HG02678 (cell line): ENCODE measurements at regions not wholly inside any gene's neighbourhood (a gene's known extent, or its start where the extent isn't known, plus 50 kb on each side); places are given as distances from the start of the nearest gene placed in this dataset.

Source experiments
- ATAC-seq: cut with Tn5 transposase; IDR thresholded peaks from one replicate; pipeline ENCODE4 v1.9.1; 2021; ENCODE audit warnings: mild to moderate bottlenecking, moderate library complexity; ENCODE audit not compliant: unreplicated experiment

GRCh38 chr20:16944745-16945144 lies 196.6 kb downstream of the OTOR start:
- ATAC-seq, result no peak

GRCh38 chr20:16945619-16946018 lies 197.5 kb downstream of the OTOR start:
- ATAC-seq, result no peak

DNA sequence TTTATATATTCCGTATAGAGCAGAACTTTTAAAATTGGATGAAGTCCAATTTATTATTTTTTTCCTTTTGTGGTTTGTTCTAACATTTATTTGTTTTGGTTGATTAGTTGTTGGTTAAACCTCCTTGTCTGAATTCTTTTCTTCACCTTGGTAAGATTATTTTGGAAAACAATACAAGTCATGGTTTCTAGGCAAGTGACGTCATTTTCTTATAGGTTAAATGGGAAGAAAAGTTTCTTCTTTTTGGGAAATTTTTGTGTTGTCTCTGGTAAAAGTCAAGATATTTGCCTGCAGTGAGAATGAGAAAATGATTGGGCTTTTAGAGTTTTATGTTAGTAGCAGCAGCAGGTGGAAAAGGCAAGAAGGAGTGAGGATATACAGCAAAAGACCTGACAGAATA lies 197.9 kb downstream of the OTOR start:
- ATAC-seq, result no peak

DNA sequence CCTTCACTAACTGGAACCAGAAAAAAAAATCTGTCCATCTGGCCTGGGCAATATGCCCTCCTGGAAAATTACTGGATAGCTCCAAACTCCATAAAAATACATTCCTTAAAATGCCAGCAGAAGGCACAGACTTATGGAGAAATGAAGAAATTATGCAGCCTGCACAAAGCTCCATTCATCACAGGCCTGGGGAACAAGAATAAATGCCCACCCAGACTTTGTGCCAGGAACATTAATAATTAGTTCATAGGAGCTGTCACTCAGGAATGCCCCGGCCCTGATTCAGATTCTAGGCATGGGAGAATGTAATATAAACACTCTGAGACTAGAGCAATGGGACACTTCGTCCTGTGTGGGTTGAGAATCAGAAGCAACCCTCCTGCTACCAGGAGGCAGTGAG lies 199.3 kb downstream of the OTOR start:
- no peak for ATAC-seq

DNA sequence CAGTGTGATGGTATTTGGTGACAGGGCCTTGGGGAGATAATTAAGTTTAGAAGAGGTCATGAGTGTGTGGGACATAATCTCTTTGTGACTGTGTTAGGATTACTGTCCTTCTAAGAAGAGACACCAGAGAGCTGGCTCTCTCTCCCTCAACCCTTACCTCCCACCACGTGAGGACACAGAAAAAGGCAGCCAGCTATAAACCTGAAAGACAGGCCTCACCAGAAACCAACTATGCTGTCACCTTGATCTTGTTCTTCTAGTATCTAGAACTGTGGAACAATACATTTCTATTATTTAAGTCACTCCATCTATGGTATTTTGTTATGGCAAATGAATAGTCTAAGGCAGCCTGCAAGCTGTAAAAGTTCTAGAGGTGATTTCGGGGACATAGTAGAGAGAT lies 203.7 kb downstream of the OTOR start:
- ATAC-seq, result no peak

- no peak for ATAC-seq
These were observed 204.8 kb downstream of the OTOR start for GRCh38 chr20:16952965-16953364.

GRCh38 chr20:16953858-16954257 lies 205.7 kb downstream of the OTOR start:
- ATAC-seq, result no peak

DNA sequence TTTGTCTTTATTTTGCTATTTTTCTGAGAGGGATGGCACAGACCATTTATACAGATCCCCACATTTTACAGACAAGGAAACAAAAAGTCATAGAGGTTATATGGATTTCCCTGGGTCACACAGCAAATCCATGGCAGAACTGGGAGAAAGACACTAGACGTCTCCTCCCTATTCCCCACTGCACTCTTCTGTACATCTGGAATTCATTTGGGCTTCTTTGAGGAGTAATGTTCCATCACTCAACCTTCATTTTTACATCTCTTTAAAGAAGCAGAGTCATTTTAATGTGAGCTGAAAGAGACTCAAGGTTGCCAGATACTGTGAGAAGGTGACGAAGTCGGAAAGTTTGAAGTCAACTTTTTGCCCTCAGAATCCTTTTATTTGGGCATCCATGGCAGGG lies 207.3 kb downstream of the OTOR start:
- ATAC-seq, result no peak

- no peak for ATAC-seq
These were observed 207.8 kb downstream of the OTOR start for GRCh38 chr20:16955971-16956370.

DNA sequence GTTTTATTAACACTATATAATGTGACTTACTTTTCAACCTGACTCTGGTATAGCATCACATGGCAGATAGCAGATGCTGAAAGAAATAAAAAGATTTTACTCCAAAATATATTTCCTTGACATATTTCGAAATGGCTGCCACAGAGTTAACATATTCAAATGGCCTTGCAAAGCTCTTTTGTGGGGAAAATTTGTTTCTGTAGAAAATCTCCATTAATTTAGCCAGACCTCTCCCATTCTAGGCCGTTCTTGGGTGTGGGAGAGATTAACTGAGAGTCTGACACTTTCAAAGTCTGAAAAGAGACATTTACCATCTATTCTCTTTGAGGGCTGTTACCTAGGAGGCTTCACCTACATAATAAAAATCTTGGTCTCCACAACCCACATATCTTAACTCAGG lies 217.2 kb downstream of the OTOR start:
- no peak for ATAC-seq

GRCh38 chr20:16966276-16966880 lies 218.2 kb downstream of the OTOR start:
- ATAC-seq, result no peak

DNA sequence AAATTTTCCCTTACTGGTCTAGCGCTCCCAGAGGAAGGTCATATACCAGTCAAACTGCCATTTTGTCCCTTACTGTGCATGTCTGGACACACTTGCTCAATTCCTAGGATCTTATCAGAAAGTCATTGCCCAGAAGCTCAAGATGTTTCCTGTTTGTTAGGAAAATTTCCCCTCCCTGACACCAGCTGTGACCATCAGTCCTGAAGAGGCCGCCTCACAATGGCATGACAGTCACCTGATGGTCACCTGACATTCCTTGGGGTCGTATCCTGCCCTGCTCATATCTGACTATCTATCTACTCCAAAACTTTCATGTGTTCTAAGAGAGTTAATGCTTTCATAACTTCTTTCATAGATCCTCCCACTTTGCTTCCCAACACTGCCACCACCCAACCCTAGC lies 219.9 kb downstream of the OTOR start:
- no peak for ATAC-seq

GRCh38 chr20:16970776-16971175 lies 222.6 kb downstream of the OTOR start:
- no peak for ATAC-seq

GRCh38 chr20:16974080-16974854 lies 226.1 kb downstream of the OTOR start:
- no peak for ATAC-seq

DNA sequence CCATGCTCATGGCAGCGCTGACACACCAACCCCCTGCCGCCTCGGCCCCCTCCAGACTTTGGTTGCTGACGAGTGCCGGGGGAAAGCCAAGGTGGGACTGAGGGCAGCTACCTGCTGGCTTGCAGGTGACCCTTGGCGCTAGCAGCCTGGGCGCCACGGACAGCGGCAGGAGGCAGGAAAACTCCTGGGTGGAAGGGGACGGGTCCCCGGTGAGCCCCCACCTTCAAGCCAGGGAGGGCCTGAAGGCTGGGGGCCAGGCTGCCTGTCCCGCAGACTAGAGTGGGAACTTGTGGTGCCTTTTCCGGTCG lies 226.7 kb downstream of the OTOR start:
- ATAC-seq, result no peak

DNA sequence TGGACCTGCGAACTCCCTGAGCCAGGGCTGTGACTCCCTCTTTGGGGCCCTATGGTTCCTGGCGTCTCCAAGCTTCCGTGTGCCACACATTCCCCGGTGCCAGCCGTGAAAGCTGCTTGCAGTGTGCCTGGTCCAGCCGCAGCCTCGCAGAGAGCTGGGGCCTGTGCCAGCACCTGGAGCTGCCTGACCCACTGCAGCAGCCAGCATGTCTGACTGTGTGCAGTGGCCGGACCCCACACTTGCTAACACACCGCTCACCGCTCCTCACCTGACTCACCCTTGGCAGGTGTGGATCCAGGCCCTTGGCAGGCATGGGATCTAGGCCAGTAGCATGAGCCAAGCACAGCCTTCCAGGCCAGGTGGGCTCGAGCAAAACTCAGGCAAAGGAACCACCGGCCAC lies 227.5 kb downstream of the OTOR start:
- no peak for ATAC-seq

GRCh38 chr20:16978497-16978896 lies 230.3 kb downstream of the OTOR start:
- no peak for ATAC-seq

DNA sequence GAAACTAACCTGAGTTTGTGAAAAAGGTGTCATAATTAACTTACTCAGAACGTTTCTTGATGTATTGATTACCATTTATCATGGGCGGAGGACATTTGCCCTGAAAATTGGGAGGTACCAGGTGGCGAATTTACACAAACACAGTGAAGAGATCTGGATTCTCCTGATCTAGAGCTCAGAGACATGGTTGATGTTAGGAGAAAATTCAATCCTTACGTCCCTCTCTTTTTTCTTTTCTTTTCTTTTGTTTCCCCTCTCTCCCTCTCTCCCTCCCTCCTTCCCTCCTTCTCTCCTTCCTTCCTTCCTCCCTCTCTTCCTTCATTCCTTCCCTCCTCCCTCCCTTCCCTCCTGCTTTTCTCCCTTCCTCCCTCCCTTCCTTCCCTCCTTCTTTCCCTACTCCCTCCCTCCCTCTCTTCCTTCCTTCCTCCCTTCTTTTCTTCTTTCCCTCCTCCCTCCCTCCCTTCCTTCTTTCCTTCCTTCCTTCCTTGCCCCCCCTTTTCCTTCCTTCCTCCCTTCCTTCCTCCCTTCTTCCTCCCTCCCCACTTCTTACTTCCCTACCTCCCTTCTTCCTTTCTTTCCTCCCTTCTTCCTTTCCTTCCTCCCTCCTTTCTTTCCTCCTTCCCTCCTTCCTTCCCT lies 234.1 kb downstream of the OTOR start:
- no peak for ATAC-seq

GRCh38 chr20:16984481-16984880 lies 236.3 kb downstream of the OTOR start:
- no peak for ATAC-seq

DNA sequence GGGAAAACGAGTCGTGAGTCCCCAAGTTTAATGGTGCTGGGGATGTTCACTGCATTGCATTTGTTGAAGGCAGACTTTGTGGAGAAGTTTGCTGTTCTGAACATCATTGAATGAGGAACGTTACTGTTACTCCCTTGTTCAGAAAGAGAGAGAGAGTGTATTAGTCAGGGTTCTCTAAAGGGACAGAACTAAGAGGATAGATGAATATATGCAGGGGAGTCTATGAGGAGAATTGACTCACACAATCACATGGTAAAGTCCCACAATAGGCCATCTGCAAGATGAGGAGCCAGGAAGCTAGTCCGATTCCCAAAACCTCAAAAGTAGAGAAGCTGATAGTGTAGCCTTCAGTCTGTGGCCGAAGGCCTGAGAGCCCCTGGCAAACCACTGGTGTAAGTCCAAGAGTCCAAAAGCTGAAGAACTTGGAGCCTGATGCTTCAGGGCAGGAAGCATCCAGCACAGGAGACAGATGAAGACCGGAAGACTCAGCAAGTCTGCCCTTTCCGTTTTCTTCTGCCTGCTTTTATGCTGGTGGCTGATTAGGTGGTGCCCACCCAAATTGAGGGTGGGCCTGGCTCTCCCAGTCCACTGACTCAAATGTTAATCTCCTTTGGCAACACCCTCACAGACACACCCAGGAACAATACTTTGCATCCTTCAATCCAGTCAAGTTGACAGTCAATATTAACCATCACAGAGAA lies 223.5 kb upstream of the PCSK2 start:
- no peak for ATAC-seq

GRCh38 chr20:17010181-17010580 lies 216.7 kb upstream of the PCSK2 start:
- ATAC-seq, result no peak
